ENCODE measurements at regions not wholly inside any gene's neighbourhood (a gene's known extent, or its start where the extent isn't known, plus 50 kb on each side); places are given as distances from the start of the nearest gene placed in this dataset.

- TF ChIP-seq TARDBP (CRISPR knock-in tag; IDR thresholded peaks at IDR 0.05) (no peak), RBM22 (optimal IDR thresholded peaks at IDR 0.05; ENCODE audit: low read length) (no peak), GABPA (IDR thresholded peaks at IDR 0.05; ENCODE audit: low read depth, low read length) (no peak), GABPA (CRISPR knock-in tag; IDR thresholded peaks at IDR 0.05; ENCODE audit: low read depth) (no peak)
- TF ChIP-seq, protein P1, sequence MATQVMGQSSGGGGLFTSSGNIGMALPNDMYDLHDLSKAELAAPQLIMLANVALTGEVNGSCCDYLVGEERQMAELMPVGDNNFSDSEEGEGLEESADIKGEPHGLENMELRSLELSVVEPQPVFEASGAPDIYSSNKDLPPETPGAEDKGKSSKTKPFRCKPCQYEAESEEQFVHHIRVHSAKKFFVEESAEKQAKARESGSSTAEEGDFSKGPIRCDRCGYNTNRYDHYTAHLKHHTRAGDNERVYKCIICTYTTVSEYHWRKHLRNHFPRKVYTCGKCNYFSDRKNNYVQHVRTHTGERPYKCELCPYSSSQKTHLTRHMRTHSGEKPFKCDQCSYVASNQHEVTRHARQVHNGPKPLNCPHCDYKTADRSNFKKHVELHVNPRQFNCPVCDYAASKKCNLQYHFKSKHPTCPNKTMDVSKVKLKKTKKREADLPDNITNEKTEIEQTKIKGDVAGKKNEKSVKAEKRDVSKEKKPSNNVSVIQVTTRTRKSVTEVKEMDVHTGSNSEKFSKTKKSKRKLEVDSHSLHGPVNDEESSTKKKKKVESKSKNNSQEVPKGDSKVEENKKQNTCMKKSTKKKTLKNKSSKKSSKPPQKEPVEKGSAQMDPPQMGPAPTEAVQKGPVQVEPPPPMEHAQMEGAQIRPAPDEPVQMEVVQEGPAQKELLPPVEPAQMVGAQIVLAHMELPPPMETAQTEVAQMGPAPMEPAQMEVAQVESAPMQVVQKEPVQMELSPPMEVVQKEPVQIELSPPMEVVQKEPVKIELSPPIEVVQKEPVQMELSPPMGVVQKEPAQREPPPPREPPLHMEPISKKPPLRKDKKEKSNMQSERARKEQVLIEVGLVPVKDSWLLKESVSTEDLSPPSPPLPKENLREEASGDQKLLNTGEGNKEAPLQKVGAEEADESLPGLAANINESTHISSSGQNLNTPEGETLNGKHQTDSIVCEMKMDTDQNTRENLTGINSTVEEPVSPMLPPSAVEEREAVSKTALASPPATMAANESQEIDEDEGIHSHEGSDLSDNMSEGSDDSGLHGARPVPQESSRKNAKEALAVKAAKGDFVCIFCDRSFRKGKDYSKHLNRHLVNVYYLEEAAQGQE (IDR thresholded peaks at IDR 0.05; ENCODE audit: borderline replicate concordance in 1 of 2, low read depth in 1 of 2, low read length in 2 of 2) = no peak
- TF ChIP-seq, protein P2, sequence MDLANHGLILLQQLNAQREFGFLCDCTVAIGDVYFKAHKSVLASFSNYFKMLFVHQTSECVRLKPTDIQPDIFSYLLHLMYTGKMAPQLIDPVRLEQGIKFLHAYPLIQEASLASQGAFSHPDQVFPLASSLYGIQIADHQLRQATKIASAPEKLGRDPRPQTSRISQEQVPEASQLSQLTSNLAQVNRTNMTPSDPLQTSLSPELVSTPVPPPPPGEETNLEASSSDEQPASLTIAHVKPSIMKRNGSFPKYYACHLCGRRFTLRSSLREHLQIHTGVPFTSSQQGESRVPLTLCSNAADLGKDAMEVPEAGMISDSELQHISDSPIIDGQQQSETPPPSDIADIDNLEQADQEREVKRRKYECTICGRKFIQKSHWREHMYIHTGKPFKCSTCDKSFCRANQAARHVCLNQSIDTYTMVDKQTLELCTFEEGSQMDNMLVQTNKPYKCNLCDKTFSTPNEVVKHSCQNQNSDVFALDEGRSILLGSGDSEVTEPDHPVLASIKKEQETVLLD (CRISPR knock-in tag; IDR thresholded peaks at IDR 0.05; ENCODE audit: low read depth) = no peak
Observed at GRCh38 chr12:107560165-107560898, 125.3 kb upstream of the PWP1 start.
